ENCODE measurements at regions not wholly inside any gene's neighbourhood (a gene's known extent, or its start where the extent isn't known, plus 50 kb on each side); places are given as distances from the start of the nearest gene placed in this dataset.

DNA sequence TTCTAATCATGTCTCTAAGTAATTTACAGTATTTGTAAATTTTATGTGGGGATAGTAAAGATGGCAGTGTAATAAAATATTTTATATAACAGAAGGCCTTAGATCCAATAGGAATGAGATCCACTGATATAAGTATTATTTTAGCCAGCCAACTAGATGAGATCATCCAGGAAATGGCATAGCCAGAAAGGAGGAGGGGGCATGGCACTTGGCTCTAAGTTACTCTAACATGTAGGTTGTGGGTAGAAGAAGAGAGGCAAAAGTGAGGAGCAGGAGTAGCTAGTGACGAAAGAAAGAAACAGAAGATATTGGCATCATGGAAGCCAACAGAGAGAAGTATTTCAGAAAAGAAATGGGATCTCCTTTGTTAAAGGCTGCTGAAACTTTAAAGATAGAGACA, 426.1 kb downstream of the PTPRC start:
- TF ChIP-seq, protein P1, sequence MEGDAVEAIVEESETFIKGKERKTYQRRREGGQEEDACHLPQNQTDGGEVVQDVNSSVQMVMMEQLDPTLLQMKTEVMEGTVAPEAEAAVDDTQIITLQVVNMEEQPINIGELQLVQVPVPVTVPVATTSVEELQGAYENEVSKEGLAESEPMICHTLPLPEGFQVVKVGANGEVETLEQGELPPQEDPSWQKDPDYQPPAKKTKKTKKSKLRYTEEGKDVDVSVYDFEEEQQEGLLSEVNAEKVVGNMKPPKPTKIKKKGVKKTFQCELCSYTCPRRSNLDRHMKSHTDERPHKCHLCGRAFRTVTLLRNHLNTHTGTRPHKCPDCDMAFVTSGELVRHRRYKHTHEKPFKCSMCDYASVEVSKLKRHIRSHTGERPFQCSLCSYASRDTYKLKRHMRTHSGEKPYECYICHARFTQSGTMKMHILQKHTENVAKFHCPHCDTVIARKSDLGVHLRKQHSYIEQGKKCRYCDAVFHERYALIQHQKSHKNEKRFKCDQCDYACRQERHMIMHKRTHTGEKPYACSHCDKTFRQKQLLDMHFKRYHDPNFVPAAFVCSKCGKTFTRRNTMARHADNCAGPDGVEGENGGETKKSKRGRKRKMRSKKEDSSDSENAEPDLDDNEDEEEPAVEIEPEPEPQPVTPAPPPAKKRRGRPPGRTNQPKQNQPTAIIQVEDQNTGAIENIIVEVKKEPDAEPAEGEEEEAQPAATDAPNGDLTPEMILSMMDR (IDR thresholded peaks at IDR 0.05; ENCODE audit: low read depth, low read length) = no peak
- TF ChIP-seq EZH2phosphoT487 (IDR thresholded peaks at IDR 0.05; ENCODE audit: low read depth) = no peak
- Histone ChIP-seq H2AFZ (ENCODE audit: low read depth, low read length) (no peak overlapping the region), H3K4me2 (ENCODE audit: low read length) (no peak overlapping the region)

DNA sequence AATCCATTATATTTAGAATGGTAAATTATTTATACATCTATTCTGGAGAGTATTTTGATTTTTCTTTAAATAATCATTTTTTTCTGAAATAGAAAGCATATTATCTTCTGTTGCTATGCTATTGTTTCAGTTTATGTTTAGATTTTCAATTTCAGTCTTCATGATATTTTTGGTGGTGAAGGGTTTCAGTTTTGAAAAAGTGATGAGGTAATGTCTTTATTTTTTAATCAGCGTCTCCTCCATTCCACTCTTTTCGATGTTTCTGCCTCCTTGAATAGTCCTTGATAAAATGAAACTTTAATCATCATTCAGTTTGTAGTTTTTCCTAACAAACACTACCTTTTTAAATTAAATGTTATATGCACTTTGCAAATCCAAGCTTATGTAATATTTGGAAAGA, 428.6 kb downstream of the PTPRC start:
- no peak overlapping the region for H3K27ac ChIP-seq (ENCODE audit: low read length)
- H3K4me3 ChIP-seq (ENCODE audit: low read length) = no peak overlapping the region

More for the DNA sequence above, 426.1 kb downstream of the PTPRC start:
- Histone ChIP-seq H3K4me3 (ENCODE audit: low read length) (no peak overlapping the region), H3K27me3 (ENCODE audit: low read depth, low read length) (no peaks in the 10 kb centered on the region), H3K27ac (ENCODE audit: low read length) (no peak overlapping the region), H4K20me1 (ENCODE audit: insufficient read depth, low read length) (no peaks in the 10 kb centered on the region), H3K9me3 (ENCODE audit: insufficient read depth, low read length) (no peaks in the 10 kb centered on the region), H3K36me3 (replicated peaks; ENCODE audit: low read depth, low read length) (no peaks in the 10 kb centered on the region), H3K9ac (ENCODE audit: low read length) (no peak overlapping the region), H3K79me2 (ENCODE audit: low read length) (no peaks in the 10 kb centered on the region), H3K4me1 (ENCODE audit: low read length) (peaks cover 5% of the 10 kb centered on the region)

DNA sequence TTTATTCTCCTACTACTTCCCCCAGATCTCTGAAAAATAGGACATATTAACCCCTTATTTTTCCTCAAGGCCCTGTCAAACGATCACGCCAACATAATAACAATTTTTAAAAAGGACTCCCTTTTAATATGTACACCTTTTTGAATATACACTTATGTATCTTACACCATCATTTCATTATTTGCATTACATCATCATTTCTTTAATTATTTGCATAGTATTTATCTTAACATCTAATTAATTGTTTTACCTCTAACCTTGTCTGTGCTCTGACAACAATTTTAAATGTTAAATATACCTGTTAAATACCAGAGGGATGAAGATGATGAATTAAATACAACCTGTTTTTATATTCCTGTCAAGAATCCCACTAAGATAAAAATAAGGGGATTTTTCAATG, 432.2 kb downstream of the PTPRC start:
- Histone ChIP-seq H3K27ac (ENCODE audit: low read length) (no peak overlapping the region), H3K27me3 (ENCODE audit: low read depth, low read length) (no peaks in the 10 kb centered on the region), H3K4me1 (ENCODE audit: low read length) (peaks cover 5% of the 10 kb centered on the region), H3K79me2 (ENCODE audit: low read length) (no peaks in the 10 kb centered on the region), H2AFZ (ENCODE audit: low read depth, low read length) (no peak overlapping the region), H3K36me3 (replicated peaks; ENCODE audit: low read depth, low read length) (no peaks in the 10 kb centered on the region), H3K9ac (ENCODE audit: low read length) (no peak overlapping the region), H3K9me3 (ENCODE audit: insufficient read depth, low read length) (no peaks in the 10 kb centered on the region), H3K4me3 (ENCODE audit: low read length) (no peak overlapping the region), H3K4me2 (ENCODE audit: low read length) (no peak overlapping the region), H4K20me1 (ENCODE audit: insufficient read depth, low read length) (no peaks in the 10 kb centered on the region)
- TF ChIP-seq EZH2phosphoT487 (IDR thresholded peaks at IDR 0.05; ENCODE audit: low read depth) = no peak
- TF ChIP-seq, protein P1 (IDR thresholded peaks at IDR 0.05; ENCODE audit: low read depth, low read length) = no peak

More for the DNA sequence above, 428.6 kb downstream of the PTPRC start:
- Histone ChIP-seq H3K9me3 (ENCODE audit: insufficient read depth, low read length) (no peaks in the 10 kb centered on the region), H3K79me2 (ENCODE audit: low read length) (no peaks in the 10 kb centered on the region), H2AFZ (ENCODE audit: low read depth, low read length) (no peak overlapping the region; the same call in 1 of the 2 replicates), H3K36me3 (replicated peaks; ENCODE audit: low read depth, low read length) (no peaks in the 10 kb centered on the region), H3K27me3 (ENCODE audit: low read depth, low read length) (no peaks in the 10 kb centered on the region), H4K20me1 (ENCODE audit: insufficient read depth, low read length) (no peaks in the 10 kb centered on the region), H3K9ac (ENCODE audit: low read length) (no peak overlapping the region), H3K4me1 (ENCODE audit: low read length) (peaks cover 5% of the 10 kb centered on the region), H3K4me2 (ENCODE audit: low read length) (no peak overlapping the region)
- TF ChIP-seq, protein P1 (IDR thresholded peaks at IDR 0.05; ENCODE audit: low read depth, low read length) = no peak
- no peak for TF ChIP-seq EZH2phosphoT487 (IDR thresholded peaks at IDR 0.05; ENCODE audit: low read depth)

DNA sequence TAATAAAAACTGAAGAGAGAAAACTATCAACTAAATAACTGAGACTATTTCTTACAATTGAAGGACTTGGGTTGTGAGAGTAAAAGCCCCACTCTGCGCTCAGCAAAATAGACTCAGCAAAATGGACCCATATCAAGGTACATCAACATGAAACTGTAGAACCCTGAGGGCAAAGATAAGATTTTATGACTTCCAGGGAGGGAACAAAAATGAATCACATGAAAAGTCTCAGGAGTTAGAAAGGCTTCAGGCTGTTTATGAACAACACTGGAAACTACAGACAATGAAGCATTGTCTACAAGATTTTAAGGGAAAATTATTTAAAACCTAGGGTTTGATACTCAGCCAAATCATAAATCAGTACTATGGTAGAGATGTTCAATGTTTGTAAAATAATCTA, 434.3 kb downstream of the PTPRC start:
- Histone ChIP-seq H3K27ac (ENCODE audit: low read length) (no peak overlapping the region), H3K27me3 (ENCODE audit: low read depth, low read length) (no peaks in the 10 kb centered on the region), H3K9me3 (ENCODE audit: insufficient read depth, low read length) (no peaks in the 10 kb centered on the region), H2AFZ (ENCODE audit: low read depth, low read length) (peak overlapping the region; percentile 32; the same call in 1 of the 2 replicates), H4K20me1 (ENCODE audit: insufficient read depth, low read length) (no peaks in the 10 kb centered on the region), H3K79me2 (ENCODE audit: low read length) (no peaks in the 10 kb centered on the region), H3K36me3 (replicated peaks; ENCODE audit: low read depth, low read length) (no peaks in the 10 kb centered on the region), H3K4me2 (ENCODE audit: low read length) (no peak overlapping the region), H3K9ac (ENCODE audit: low read length) (no peak overlapping the region), H3K4me1 (ENCODE audit: low read length) (no peaks in the 10 kb centered on the region), H3K4me3 (ENCODE audit: low read length) (no peak overlapping the region)
- TF ChIP-seq, protein P1 (IDR thresholded peaks at IDR 0.05; ENCODE audit: low read depth, low read length) = no peak
- TF ChIP-seq EZH2phosphoT487 (IDR thresholded peaks at IDR 0.05; ENCODE audit: low read depth) = no peak

Measured in OCI-LY3 (cell line).